B cell (primary cell): ENCODE measurements at regions not wholly inside any gene's neighbourhood (a gene's known extent, or its start where the extent isn't known, plus 50 kb on each side); places are given as distances from the start of the nearest gene placed in this dataset.

Experiments
- ATAC-seq: fragments of 200-7000 bp; cut with Tn5 transposase; one replicate; pipeline ENCODE4 v1.10.0; 2021; ENCODE audit warnings: low read depth, mild to moderate bottlenecking, moderate number of reproducible peaks, moderate library complexity
- CTCF ChIA-PET: fragments of 350-600 bp; sonication (Branson Sonifier 250); formaldehyde crosslinking; loops from one replicate; lab custom pipeline; 2021; ENCODE audit warnings: antibody characterized with exemption, inconsistent platforms; lab: Charles Lee
- POLR2A ChIA-PET: fragments of 350-600 bp; sonication (Branson Sonifier 250); formaldehyde crosslinking; loops from one replicate; lab custom pipeline; 2021; ENCODE audit warnings: antibody characterized with exemption; lab: Charles Lee
- DNase-seq: peaks from one replicate; pipeline ENCODE4 v3.0.0; 2013
- H2AFZ ChIP-seq: 2 replicates; pipeline ENCODE4 v1.6.1; 2012; ENCODE audit warnings: mild to moderate bottlenecking, low read depth, low read length; ENCODE audit not compliant: insufficient read depth, poor library complexity, severe bottlenecking
- H3K27ac ChIP-seq, 2 donors: 1 replicate in 1 of 2; 2 replicates in 1 of 2; pipeline ENCODE4 v1.5.1; 2012 to 2013; ENCODE audit warnings: low read length in 2 of 2, mild to moderate bottlenecking in 2 of 2, moderate library complexity in 1 of 2
- H3K27me3 ChIP-seq, 4 experiments: fragments of 200-600 bp in 1 of 4; sonication (generic) in 1 of 4; replicated peaks in 1 of 4; 1 replicate in 2 of 4; 2 replicates in 2 of 4; pipeline versions ENCODE4 v1.6.1 to v1.7.0; 2013 to 2016; ENCODE audit warnings: low read length in 3 of 4, mild to moderate bottlenecking in 2 of 4, mixed read lengths in 1 of 4, moderate library complexity in 1 of 4; ENCODE audit not compliant: insufficient read depth in 4 of 4, control insufficient read depth in 3 of 4; ENCODE audit errors: control extremely low read depth in 1 of 4
- H3K36me3 ChIP-seq, 2 experiments: replicated peaks in 1 of 2; 1 replicate in 1 of 2; 2 replicates in 1 of 2; pipeline versions ENCODE4 v1.6.1 to v1.7.1; 2013; ENCODE audit warnings: low read length in 1 of 2; ENCODE audit not compliant: insufficient read depth in 2 of 2, control insufficient read depth in 1 of 2; ENCODE audit errors: control extremely low read depth in 1 of 2, extremely low read depth in 1 of 2
- H3K4me1 ChIP-seq, 2 donors: fragments of 200-600 bp in 1 of 2; sonication (generic) in 1 of 2; 1 replicate in 1 of 2; 2 replicates in 1 of 2; pipeline versions ENCODE4 v1.5.1 to v1.6.1; 2013 to 2017; ENCODE audit warnings: low read length in 2 of 2; ENCODE audit not compliant: control insufficient read depth in 2 of 2, insufficient read depth in 2 of 2
- H3K4me2 ChIP-seq: replicated peaks from 2 replicates; pipeline ENCODE3; 2012; ENCODE audit warnings: mild to moderate bottlenecking, low read depth, low read length; ENCODE audit not compliant: poor library complexity, severe bottlenecking
- H3K4me3 ChIP-seq, 5 experiments: fragments of 200-600 bp in 1 of 5; sonication (generic) in 1 of 5; 1 replicate in 3 of 5; 2 replicates in 2 of 5; pipeline versions ENCODE4 v1.5.1 to v1.7.0; 2011 to 2016; ENCODE audit warnings: low read length in 4 of 5, mild to moderate bottlenecking in 4 of 5, low read depth in 2 of 5, control low read depth in 1 of 5, moderate library complexity in 1 of 5; ENCODE audit not compliant: insufficient read depth in 1 of 5; ENCODE audit errors: control extremely low read depth in 1 of 5, extremely low read depth in 1 of 5
- H3K79me2 ChIP-seq: fragments of 200-600 bp; sonication (generic); one replicate; pipeline ENCODE4 v1.6.0; 2016; ENCODE audit warnings: low read length; ENCODE audit not compliant: control insufficient read depth, insufficient read depth
- H3K9ac ChIP-seq: fragments of 200-600 bp; sonication (generic); 2 replicates; pipeline ENCODE4 v1.6.1; 2017; ENCODE audit warnings: mild to moderate bottlenecking, low read length, moderate library complexity
- H3K9me3 ChIP-seq, 3 donors: one replicate each; pipeline versions ENCODE4 v1.6.1 to v1.7.1; 2013; ENCODE audit warnings: low read length in 2 of 3; ENCODE audit not compliant: control insufficient read depth in 2 of 3, insufficient read depth in 1 of 3; ENCODE audit errors: control extremely low read depth in 1 of 3
- H4K20me1 ChIP-seq: 2 replicates; pipeline ENCODE4 v1.6.0; 2012; ENCODE audit warnings: mild to moderate bottlenecking, low read length; ENCODE audit not compliant: insufficient read depth, control insufficient read depth, poor library complexity, severe bottlenecking
- H3K27ac Mint-ChIP-seq: one replicate; pipeline ENCODE4 v1.8.0; 2021; ENCODE audit warnings: mixed read lengths
- H3K27me3 Mint-ChIP-seq: one replicate; pipeline ENCODE4 v1.8.0; 2021; ENCODE audit warnings: mixed read lengths
- H3K4me1 Mint-ChIP-seq: one replicate; pipeline ENCODE4 v1.8.0; 2021; ENCODE audit warnings: mixed read lengths
- H3K4me3 Mint-ChIP-seq: one replicate; pipeline ENCODE4 v1.8.0; 2021; ENCODE audit warnings: mixed read lengths
- H3K9me3 Mint-ChIP-seq: one replicate; pipeline ENCODE4 v1.8.0; 2022; ENCODE audit warnings: mixed read lengths; ENCODE audit not compliant: insufficient read depth
- EZH2 ChIP-seq: IDR thresholded peaks from 2 replicates; pipeline ENCODE4 v1.6.1; 2012; ENCODE audit warnings: borderline replicate concordance, low read depth, mild to moderate bottlenecking, moderate library complexity, low read length; ENCODE audit not compliant: insufficient read depth, poor library complexity, severe bottlenecking
- WGBS: methylation state at CpG from one replicate; pipeline ENCODE4 v1.1.5; 2013; ENCODE audit warnings: missing lambda C conversion rate; ENCODE audit not compliant: insufficient coverage; 5-methylcytosine and 5-hydroxymethylcytosine counted together
- intact Hi-C: fragments of 100-400 bp; cut with micrococcal nuclease; formaldehyde crosslinking; loops from one replicate; pipeline ENCODE4 v1.10.0; 2022
- TF ChIP-seq, protein P1 (sequence below): fragments of 200-600 bp; IDR thresholded peaks from one replicate; pipeline ENCODE4 v1.8.0; 2022; ENCODE audit warnings: antibody characterized with exemption, mild to moderate bottlenecking

DNA sequence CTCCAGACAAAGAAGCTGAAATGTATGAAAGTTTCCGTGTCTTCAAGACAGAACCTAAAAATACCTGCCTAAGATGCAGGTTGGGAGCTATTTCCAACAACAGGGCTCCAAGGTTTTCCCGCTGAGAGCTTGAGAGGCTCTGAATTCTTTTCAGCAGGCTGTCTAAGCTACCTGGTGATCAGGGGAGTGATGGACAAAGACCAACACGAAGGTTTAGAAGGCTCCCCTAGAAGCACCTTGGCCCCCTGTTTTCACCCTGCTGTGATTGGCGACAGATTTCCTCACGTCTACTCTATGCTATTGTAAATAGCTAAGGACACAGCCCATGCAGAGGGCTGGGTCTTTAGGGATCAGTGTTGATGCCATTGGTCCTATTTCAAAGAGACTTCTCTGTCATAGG lies 275.2 kb upstream of the SALL1 start:
- Histone ChIP-seq H3K9me3 (peaks cover 0 to 4% (median 0%) of the 10 kb centered on the region in 3 donors), H3K36me3 (no peaks in the 10 kb centered on the region), H2AFZ (no peak overlapping the region), H3K79me2 (no peaks in the 10 kb centered on the region), H3K27me3 (no peaks in the 10 kb centered on the region), H3K4me3 (no peak overlapping the region), H3K27ac (no peak overlapping the region), H4K20me1 (no peaks in the 10 kb centered on the region), H3K4me1 (no peaks in the 10 kb centered on the region), H3K9ac (no peak overlapping the region), H3K4me2 (no peak overlapping the region)
- DNase-seq = no peak
- TF ChIP-seq, protein P1, sequence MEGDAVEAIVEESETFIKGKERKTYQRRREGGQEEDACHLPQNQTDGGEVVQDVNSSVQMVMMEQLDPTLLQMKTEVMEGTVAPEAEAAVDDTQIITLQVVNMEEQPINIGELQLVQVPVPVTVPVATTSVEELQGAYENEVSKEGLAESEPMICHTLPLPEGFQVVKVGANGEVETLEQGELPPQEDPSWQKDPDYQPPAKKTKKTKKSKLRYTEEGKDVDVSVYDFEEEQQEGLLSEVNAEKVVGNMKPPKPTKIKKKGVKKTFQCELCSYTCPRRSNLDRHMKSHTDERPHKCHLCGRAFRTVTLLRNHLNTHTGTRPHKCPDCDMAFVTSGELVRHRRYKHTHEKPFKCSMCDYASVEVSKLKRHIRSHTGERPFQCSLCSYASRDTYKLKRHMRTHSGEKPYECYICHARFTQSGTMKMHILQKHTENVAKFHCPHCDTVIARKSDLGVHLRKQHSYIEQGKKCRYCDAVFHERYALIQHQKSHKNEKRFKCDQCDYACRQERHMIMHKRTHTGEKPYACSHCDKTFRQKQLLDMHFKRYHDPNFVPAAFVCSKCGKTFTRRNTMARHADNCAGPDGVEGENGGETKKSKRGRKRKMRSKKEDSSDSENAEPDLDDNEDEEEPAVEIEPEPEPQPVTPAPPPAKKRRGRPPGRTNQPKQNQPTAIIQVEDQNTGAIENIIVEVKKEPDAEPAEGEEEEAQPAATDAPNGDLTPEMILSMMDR = no peak
- TF ChIP-seq EZH2 = no peak
- ChIA-PET POLR2A (no interaction called here), CTCF (no interaction called here)
- Mint-ChIP-seq H3K4me3 (no peak overlapping the region), H3K4me1 (no peaks in the 10 kb centered on the region), H3K27ac (no peak overlapping the region), H3K9me3 (peaks cover 2% of the 10 kb centered on the region), H3K27me3 (no peaks in the 10 kb centered on the region)
- ATAC-seq = no peak
- intact Hi-C loops = no loop called here
- 54% methylated on average over 3 of the region's 5 CpGs for WGBS

GRCh38 chr16:51420247-51420646 lies 269.2 kb upstream of the SALL1 start:
- no peaks in the 10 kb centered on the region for H3K36me3 ChIP-seq
- H3K4me3 ChIP-seq = no peak overlapping the region
- no peaks in the 10 kb centered on the region for H3K4me1 ChIP-seq
- Mint-ChIP-seq H3K4me3 (no peak overlapping the region), H3K27ac (no peak overlapping the region), H3K27me3 (no peaks in the 10 kb centered on the region), H3K4me1 (no peaks in the 10 kb centered on the region), H3K9me3 (peaks cover 2% of the 10 kb centered on the region)
- H2AFZ ChIP-seq = no peak overlapping the region
- no peak overlapping the region for H3K27ac ChIP-seq
- CTCF ChIA-PET = interaction anchor here (0.7 kb wide), 1 partner anchor 15 kb away, joined by 3 read pairs; no protein-coding TSS in a partner anchor
- intact Hi-C loops = no loop called here
- no peak overlapping the region for H3K9ac ChIP-seq
- POLR2A ChIA-PET = no interaction called here
- no peaks in the 10 kb centered on the region for H3K79me2 ChIP-seq
- H3K4me2 ChIP-seq = no peak overlapping the region
- H3K9me3 ChIP-seq = peaks cover 0 to 10% (median 0%) of the 10 kb centered on the region in 3 donors
- no peak for TF ChIP-seq EZH2
- TF ChIP-seq, protein P1 = no peak
- H4K20me1 ChIP-seq = no peaks in the 10 kb centered on the region
- no peak for DNase-seq
- no CpG with 5 or more reads among the region's 2 CpGs for WGBS
- no peaks in the 10 kb centered on the region for H3K27me3 ChIP-seq
- no peak for ATAC-seq
